HG03439 (cell line): ENCODE measurements at regions not wholly inside any gene's neighbourhood (a gene's known extent, or its start where the extent isn't known, plus 50 kb on each side); places are given as distances from the start of the nearest gene placed in this dataset.

Source experiments
- ATAC-seq: cut with Tn5 transposase; IDR thresholded peaks from one replicate; pipeline ENCODE4 v1.9.1; 2021; ENCODE audit warnings: mild to moderate bottlenecking, moderate library complexity; ENCODE audit not compliant: unreplicated experiment

- no peak for ATAC-seq
Observed at GRCh38 chr1:114315631-114316030, 162.0 kb upstream of the SYT6 start.

GRCh38 chr1:114314576-114314975, 160.9 kb upstream of the SYT6 start:
- no peak for ATAC-seq

GRCh38 chr1:114314098-114314497, 160.4 kb upstream of the SYT6 start:
- ATAC-seq: no peak

GRCh38 chr1:114310695-114311271, 157.1 kb upstream of the SYT6 start:
- no peak for ATAC-seq

- no peak for ATAC-seq
Observed at GRCh38 chr1:114302821-114303220, 149.2 kb upstream of the SYT6 start.

GRCh38 chr1:114299331-114299975, 145.8 kb upstream of the SYT6 start:
- ATAC-seq: no peak

GRCh38 chr1:114298008-114298407, 144.3 kb upstream of the SYT6 start:
- ATAC-seq: no peak

GRCh38 chr1:114296413-114296812, 142.7 kb upstream of the SYT6 start:
- no peak for ATAC-seq

GRCh38 chr1:114295321-114295720, 141.7 kb upstream of the SYT6 start:
- ATAC-seq: no peak

GRCh38 chr1:114292835-114293234, 139.2 kb upstream of the SYT6 start:
- ATAC-seq: no peak

- ATAC-seq: no peak
Observed at GRCh38 chr1:114292194-114292593, 138.5 kb upstream of the SYT6 start.

GRCh38 chr1:114290776-114291175, 137.1 kb upstream of the SYT6 start:
- ATAC-seq: no peak

GRCh38 chr1:114290341-114290740, 136.7 kb upstream of the SYT6 start:
- ATAC-seq: no peak

- no peak for ATAC-seq
Observed at GRCh38 chr1:114289824-114290223, 136.2 kb upstream of the SYT6 start.

GRCh38 chr1:114289306-114289705, 135.6 kb upstream of the SYT6 start:
- ATAC-seq: no peak

- ATAC-seq: no peak
Observed at GRCh38 chr1:114286960-114287359, 133.3 kb upstream of the SYT6 start.

GRCh38 chr1:114286179-114286578, 132.5 kb upstream of the SYT6 start:
- ATAC-seq: no peak

- ATAC-seq: peak; percentile 79
Observed at GRCh38 chr1:114282751-114283403, 129.2 kb upstream of the SYT6 start.

- ATAC-seq: no peak
Observed at GRCh38 chr1:114278911-114279310, 125.2 kb upstream of the SYT6 start.

- no peak for ATAC-seq
Observed at GRCh38 chr1:114278430-114278829, 124.8 kb upstream of the SYT6 start.

GRCh38 chr1:114274621-114275317, 121.1 kb upstream of the SYT6 start:
- no peak for ATAC-seq

- ATAC-seq: no peak
Observed at GRCh38 chr1:114272593-114272992, 118.9 kb upstream of the SYT6 start.
